Hematopoietic multipotent progenitor cell treated with erythropoietin and hydrocortisone succinate and interleukin-3 and kit ligand, for 8 days (in vitro differentiated cells): ENCODE measurements at regions not wholly inside any gene's neighbourhood (a gene's known extent, or its start where the extent isn't known, plus 50 kb on each side); places are given as distances from the start of the nearest gene placed in this dataset.
"Not testable (repeated sequence)": the region's sequence is repeated elsewhere in the genome, so short reads cannot be mapped to it uniquely, and the experiment has no call there.

Experiments
- DNase-seq: peaks from one replicate; pipeline ENCODE4 v3.0.0-alpha.2; 2015

GRCh38 chr4:138891631-138892031, 124.0 kb upstream of the NOCT start:
- no peak for DNase-seq

GRCh38 chr4:138890891-138891570, 124.5 kb upstream of the NOCT start:
- DNase-seq = no peak

- DNase-seq = no peak
Measured at GRCh38 chr4:138889216-138889615, 126.4 kb upstream of the NOCT start.

GRCh38 chr4:138887741-138888140, 127.8 kb upstream of the NOCT start:
- no peak for DNase-seq

- no peak for DNase-seq
Measured at GRCh38 chr4:138887341-138887740, 128.2 kb upstream of the NOCT start.

- DNase-seq = no peak
Measured at GRCh38 chr4:138879757-138880156, 135.8 kb upstream of the NOCT start.

GRCh38 chr4:138875891-138876608, 139.5 kb upstream of the NOCT start:
- DNase-seq = no peak

GRCh38 chr4:138871555-138871875, 144.1 kb upstream of the NOCT start:
- no peak for DNase-seq

- DNase-seq = peak; percentile 69
Measured at GRCh38 chr4:138870737-138871554, 144.6 kb upstream of the NOCT start.

- DNase-seq = no peak
Measured at GRCh38 chr4:138869631-138870030, 145.9 kb upstream of the NOCT start.

- no peak for DNase-seq
Measured at GRCh38 chr4:138869165-138869564, 146.4 kb upstream of the NOCT start.

GRCh38 chr4:138868562-138868961, 147.0 kb upstream of the NOCT start:
- no peak for DNase-seq

- no peak for DNase-seq
Measured at GRCh38 chr4:138867404-138867803, 148.2 kb upstream of the NOCT start.

GRCh38 chr4:138866314-138866713, 149.3 kb upstream of the NOCT start:
- no peak for DNase-seq

- DNase-seq = no peak
Measured at GRCh38 chr4:138865765-138866164, 149.8 kb upstream of the NOCT start.

- no peak for DNase-seq
Measured at GRCh38 chr4:138864961-138865720, 150.4 kb upstream of the NOCT start.

GRCh38 chr4:138863160-138863559, 152.4 kb upstream of the NOCT start:
- DNase-seq = no peak

GRCh38 chr4:138861135-138861534, 154.4 kb upstream of the NOCT start:
- no peak for DNase-seq

- DNase-seq = not testable (repeated sequence)
Measured at GRCh38 chr4:138860357-138860756, 155.2 kb upstream of the NOCT start.

GRCh38 chr4:138859254-138859653, 156.3 kb upstream of the NOCT start:
- no peak for DNase-seq

- DNase-seq = no peak
Measured at GRCh38 chr4:138858419-138858818, 157.2 kb upstream of the NOCT start.

- no peak for DNase-seq
Measured at GRCh38 chr4:138857416-138857815, 158.2 kb upstream of the NOCT start.

- DNase-seq = no peak
Measured at GRCh38 chr4:138852681-138853080, 162.9 kb upstream of the NOCT start.
